Trophoblast cell (in vitro differentiated cells and primary cell): ENCODE measurements at regions not wholly inside any gene's neighbourhood (a gene's known extent, or its start where the extent isn't known, plus 50 kb on each side); places are given as distances from the start of the nearest gene placed in this dataset.

ENCODE experiments used
- DNase-seq, 2 donors: peaks; one replicate each; pipeline ENCODE4 v3.0.0-alpha.2; 2016
- H2AFZ ChIP-seq: 2 replicates; pipeline ENCODE4 v1.6.1; 2013; ENCODE audit warnings: low read length, moderate library complexity, mild to moderate bottlenecking; ENCODE audit not compliant: insufficient read depth, poor library complexity
- H2AK5ac ChIP-seq: 2 replicates; pipeline ENCODE4 v1.6.1; 2013; ENCODE audit warnings: mild to moderate bottlenecking, low read length
- H2BK120ac ChIP-seq: 2 replicates; pipeline ENCODE4 v1.6.1; 2013; ENCODE audit warnings: low read length, mild to moderate bottlenecking, moderate library complexity; ENCODE audit not compliant: insufficient read depth, poor library complexity
- H2BK12ac ChIP-seq: 2 replicates; pipeline ENCODE4 v1.6.1; 2013; ENCODE audit warnings: mild to moderate bottlenecking, low read length, moderate library complexity
- H2BK5ac ChIP-seq: 2 replicates; pipeline ENCODE4 v1.6.1; 2013; ENCODE audit warnings: low read length, low read depth, moderate library complexity, mild to moderate bottlenecking; ENCODE audit not compliant: poor library complexity
- H3K14ac ChIP-seq: 2 replicates; pipeline ENCODE4 v1.6.1; 2013; ENCODE audit warnings: mild to moderate bottlenecking, low read length
- H3K18ac ChIP-seq: 2 replicates; pipeline ENCODE4 v1.6.1; 2013; ENCODE audit warnings: mild to moderate bottlenecking, low read length
- H3K23ac ChIP-seq: 2 replicates; pipeline ENCODE4 v1.6.1; 2013; ENCODE audit warnings: low read length
- H3K27ac ChIP-seq: 2 replicates; pipeline ENCODE4 v1.5.1; 2013; ENCODE audit warnings: low read depth, mild to moderate bottlenecking, inconsistent platforms, low read length, moderate library complexity
- H3K27me3 ChIP-seq: 2 replicates; pipeline ENCODE4 v1.6.1; 2013; ENCODE audit warnings: inconsistent platforms, mild to moderate bottlenecking, low read length, moderate library complexity; ENCODE audit not compliant: insufficient read depth
- H3K36me3 ChIP-seq, 2 experiments: 1 replicate in 1 of 2; 2 replicates in 1 of 2; pipeline ENCODE4 v1.6.1; 2013; ENCODE audit warnings: low read length in 2 of 2, mild to moderate bottlenecking in 2 of 2, moderate library complexity in 1 of 2; ENCODE audit not compliant: insufficient read depth in 2 of 2, control insufficient read depth in 1 of 2
- H3K4ac ChIP-seq: 2 replicates; pipeline ENCODE4 v1.6.1; 2013; ENCODE audit warnings: low read depth, mild to moderate bottlenecking, low read length, moderate library complexity
- H3K4me1 ChIP-seq, 2 experiments: 1 replicate in 1 of 2; 2 replicates in 1 of 2; pipeline ENCODE4 v1.6.1; 2013; ENCODE audit warnings: low read length in 2 of 2, mild to moderate bottlenecking in 2 of 2, moderate library complexity in 1 of 2; ENCODE audit not compliant: insufficient read depth in 2 of 2, control insufficient read depth in 1 of 2
- H3K4me2 ChIP-seq: 2 replicates; pipeline ENCODE4 v1.6.1; 2013; ENCODE audit warnings: inconsistent platforms, mild to moderate bottlenecking, low read length, moderate library complexity
- H3K4me3 ChIP-seq: 2 replicates; pipeline ENCODE4 v1.5.1; 2013; ENCODE audit warnings: mild to moderate bottlenecking, low read depth, low read length, inconsistent platforms
- H3K79me1 ChIP-seq: one replicate; pipeline ENCODE4 v1.6.1; 2013; ENCODE audit warnings: low read length
- H3K79me2 ChIP-seq: 2 replicates; pipeline ENCODE4 v1.6.1; 2013; ENCODE audit warnings: low read length, mild to moderate bottlenecking; ENCODE audit not compliant: control insufficient read depth, insufficient read depth, poor library complexity
- H3K9ac ChIP-seq: 2 replicates; pipeline ENCODE4 v1.6.1; 2013; ENCODE audit warnings: mild to moderate bottlenecking, low read length
- H3K9me3 ChIP-seq: 2 replicates; pipeline ENCODE4 v1.6.1; 2013; ENCODE audit warnings: low read depth, mild to moderate bottlenecking, control low read depth, inconsistent platforms, low read length; ENCODE audit not compliant: insufficient read depth
- H4K12ac ChIP-seq: 2 replicates; pipeline ENCODE4 v1.6.1; 2013; ENCODE audit warnings: low read depth, mild to moderate bottlenecking, low read length, moderate library complexity
- H4K8ac ChIP-seq: 2 replicates; pipeline ENCODE4 v1.6.1; 2013; ENCODE audit warnings: low read depth, mild to moderate bottlenecking, low read length, moderate library complexity
- H4K91ac ChIP-seq: one replicate; pipeline ENCODE4 v1.6.1; 2013; ENCODE audit warnings: low read depth, mild to moderate bottlenecking, low read length, moderate library complexity
- WGBS: extraction: QIAGEN DNeasy Blood & Tissue Kit; methylation state at CpG from one replicate; pipeline ENCODE4 v1.1.7; 2013; ENCODE audit warnings: missing lambda C conversion rate; ENCODE audit not compliant: insufficient read length, insufficient coverage; ENCODE audit errors: extremely low coverage; 5-methylcytosine and 5-hydroxymethylcytosine counted together

DNA sequence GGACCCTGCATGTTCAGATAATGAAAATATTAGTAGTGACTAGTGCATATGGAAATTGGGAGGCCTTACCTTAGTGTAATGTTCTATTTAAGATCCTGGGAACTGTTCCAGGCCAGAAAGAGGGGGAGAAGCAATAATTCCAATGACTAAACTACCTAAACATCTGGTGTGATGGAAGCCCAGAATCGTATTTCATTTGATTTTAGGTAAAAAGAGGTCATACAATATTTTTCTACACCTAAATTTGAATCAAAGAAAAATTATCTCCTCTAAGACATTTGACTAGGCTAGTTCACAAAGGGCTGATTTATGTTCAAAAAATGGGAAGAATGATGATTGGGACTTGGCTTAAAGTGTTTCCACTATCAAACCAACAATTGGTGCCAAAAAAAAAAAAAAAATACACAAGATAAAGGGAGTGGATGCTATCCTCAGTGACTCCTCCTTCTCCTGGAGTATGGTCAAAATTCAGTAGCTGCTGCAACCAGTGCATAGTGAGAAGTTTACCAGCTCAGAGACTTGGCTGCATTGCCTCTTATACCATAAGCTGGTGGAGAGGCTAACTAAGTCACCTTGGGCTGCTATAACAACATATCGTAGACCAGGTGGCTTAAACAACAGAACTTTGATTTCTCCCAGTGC lies 1038.3 kb upstream of the ACVR2A start:
- peaks cover 0 to 2% of the 10 kb centered on the region in 2 experiments for H3K4me1 ChIP-seq

GRCh38 chr2:146804288-146804687 lies 1040.5 kb upstream of the ACVR2A start:
- H2BK12ac ChIP-seq: no peak overlapping the region
- H3K18ac ChIP-seq: no peak overlapping the region
- no peak overlapping the region for H3K4ac ChIP-seq
- no peak overlapping the region for H2AK5ac ChIP-seq
- H3K9ac ChIP-seq: no peak overlapping the region
- no peak overlapping the region for H3K4me2 ChIP-seq
- no peak overlapping the region for H4K8ac ChIP-seq
- H3K23ac ChIP-seq: no peak overlapping the region
- H4K12ac ChIP-seq: no peak overlapping the region
- no peak overlapping the region for H2BK5ac ChIP-seq
- no peak overlapping the region for H2AFZ ChIP-seq
- no peaks in the 10 kb centered on the region for H3K9me3 ChIP-seq
- H3K14ac ChIP-seq: no peak overlapping the region
- no peaks in the 10 kb centered on the region for H3K36me3 ChIP-seq
- no peak overlapping the region for H2BK120ac ChIP-seq
- H3K27me3 ChIP-seq: no peaks in the 10 kb centered on the region
- no peak overlapping the region for H3K4me3 ChIP-seq
- DNase-seq: no peak
- H3K79me2 ChIP-seq: no peaks in the 10 kb centered on the region
- no peaks in the 10 kb centered on the region for H3K79me1 ChIP-seq
- peaks cover 0 to 2% of the 10 kb centered on the region in 2 experiments for H3K4me1 ChIP-seq
- H4K91ac ChIP-seq: no peak overlapping the region
- no peak overlapping the region for H3K27ac ChIP-seq
- no CpG with 5 or more reads among the region's 4 CpGs for WGBS

More for the DNA sequence above, 1038.3 kb upstream of the ACVR2A start:
- H3K27ac ChIP-seq: no peak overlapping the region
- no peak overlapping the region for H3K4me3 ChIP-seq
- no peaks in the 10 kb centered on the region for H3K36me3 ChIP-seq
- no peak overlapping the region for H2AK5ac ChIP-seq
- no peak for DNase-seq
- no peak overlapping the region for H3K18ac ChIP-seq
- WGBS: no CpG with 5 or more reads among the region's 2 CpGs
- no peak overlapping the region for H3K4me2 ChIP-seq
- no peak overlapping the region for H4K8ac ChIP-seq
- H3K27me3 ChIP-seq: no peaks in the 10 kb centered on the region
- H3K9ac ChIP-seq: no peak overlapping the region
- H3K9me3 ChIP-seq: no peaks in the 10 kb centered on the region
- H2BK12ac ChIP-seq: no peak overlapping the region
- H4K91ac ChIP-seq: no peak overlapping the region
- no peaks in the 10 kb centered on the region for H3K79me2 ChIP-seq
- no peak overlapping the region for H3K14ac ChIP-seq
- H3K4ac ChIP-seq: no peak overlapping the region
- no peaks in the 10 kb centered on the region for H3K79me1 ChIP-seq
- no peak overlapping the region for H2BK5ac ChIP-seq
- H2BK120ac ChIP-seq: no peak overlapping the region
- H4K12ac ChIP-seq: no peak overlapping the region
- H2AFZ ChIP-seq: no peak overlapping the region
- H3K23ac ChIP-seq: no peak overlapping the region

DNA sequence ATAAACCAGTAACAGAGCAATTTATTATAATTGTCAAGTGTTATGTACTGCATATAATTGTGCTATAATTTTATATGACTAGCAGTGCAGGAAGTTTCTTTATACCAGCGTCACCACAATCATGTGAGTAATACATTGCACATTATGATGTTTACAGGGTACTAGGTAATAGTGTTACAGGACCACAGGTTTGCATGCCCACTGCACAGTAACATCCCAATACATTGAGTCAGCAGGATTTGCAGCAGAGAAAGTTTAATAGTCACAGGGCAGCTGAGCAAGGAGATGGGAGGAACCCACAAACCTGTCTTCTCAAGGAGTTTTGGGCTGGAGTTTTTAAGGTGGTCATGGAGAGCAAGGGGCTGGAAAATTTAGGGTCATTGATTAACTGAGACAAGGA lies 1042.9 kb upstream of the ACVR2A start:
- no peak overlapping the region for H2BK120ac ChIP-seq
- no peak overlapping the region for H4K8ac ChIP-seq
- no peaks in the 10 kb centered on the region for H3K79me2 ChIP-seq
- H3K4me2 ChIP-seq: no peak overlapping the region
- H2BK5ac ChIP-seq: no peak overlapping the region
- H3K27ac ChIP-seq: no peak overlapping the region
- H3K23ac ChIP-seq: no peak overlapping the region
- H3K9ac ChIP-seq: no peak overlapping the region
- H3K14ac ChIP-seq: no peak overlapping the region
- H2AK5ac ChIP-seq: no peak overlapping the region
- no peak overlapping the region for H3K4ac ChIP-seq
- no peak for DNase-seq
- H3K9me3 ChIP-seq: no peaks in the 10 kb centered on the region
- H3K36me3 ChIP-seq: no peaks in the 10 kb centered on the region
- no peak overlapping the region for H4K91ac ChIP-seq
- H3K79me1 ChIP-seq: no peaks in the 10 kb centered on the region
- no peak overlapping the region for H3K4me3 ChIP-seq
- H3K27me3 ChIP-seq: no peaks in the 10 kb centered on the region
- H4K12ac ChIP-seq: no peak overlapping the region
- H3K18ac ChIP-seq: no peak overlapping the region
- peaks cover 0 to 2% of the 10 kb centered on the region in 2 experiments for H3K4me1 ChIP-seq
- H2AFZ ChIP-seq: no peak overlapping the region
- WGBS: no CpG with 5 or more reads among the region's 1 CpG
- no peak overlapping the region for H2BK12ac ChIP-seq

GRCh38 chr2:146786396-146786795 lies 1058.4 kb upstream of the ACVR2A start:
- Histone ChIP-seq H2AK5ac (no peak overlapping the region), H4K91ac (no peak overlapping the region), H2AFZ (no peak overlapping the region), H2BK120ac (no peak overlapping the region), H2BK12ac (no peak overlapping the region), H3K23ac (no peak overlapping the region), H3K4ac (no peak overlapping the region), H4K8ac (no peak overlapping the region), H3K4me3 (no peak overlapping the region), H3K14ac (no peak overlapping the region), H3K4me1 (no peaks in the 10 kb centered on the region), H3K9ac (no peak overlapping the region), H3K27me3 (no peaks in the 10 kb centered on the region), H3K79me1 (no peaks in the 10 kb centered on the region), H2BK5ac (no peak overlapping the region), H3K79me2 (no peaks in the 10 kb centered on the region), H3K36me3 (no peaks in the 10 kb centered on the region), H3K18ac (no peak overlapping the region), H3K4me2 (no peak overlapping the region), H4K12ac (no peak overlapping the region), H3K27ac (no peak overlapping the region), H3K9me3 (peaks cover 5% of the 10 kb centered on the region)
- no peak for DNase-seq
- no CpG with 5 or more reads among the region's 2 CpGs for WGBS
